AML-193 (cell line): ENCODE measurements at regions not wholly inside any gene's neighbourhood (a gene's known extent, or its start where the extent isn't known, plus 50 kb on each side); places are given as distances from the start of the nearest gene placed in this dataset.

ENCODE experiments used
- DNase-seq, 2 experiments: peaks; one replicate each; lab custom pipeline; 2025; lab: John Stamatoyannopoulos, UW

GRCh38 chr1:79110749-79111148, 104.2 kb upstream of the ADGRL4 start:
- no peak for DNase-seq

GRCh38 chr1:79109445-79109844, 102.9 kb upstream of the ADGRL4 start:
- DNase-seq = no peak

GRCh38 chr1:79105500-79105899, 99.0 kb upstream of the ADGRL4 start:
- no peak for DNase-seq

- DNase-seq = no peak
Measured at GRCh38 chr1:79104617-79105016, 98.1 kb upstream of the ADGRL4 start.

- DNase-seq = no peak
Measured at GRCh38 chr1:79100385-79100784, 93.9 kb upstream of the ADGRL4 start.

- no peak for DNase-seq
Measured at GRCh38 chr1:79090985-79091384, 84.5 kb upstream of the ADGRL4 start.

GRCh38 chr1:79089946-79090345, 83.4 kb upstream of the ADGRL4 start:
- DNase-seq = no peak

- DNase-seq = no peak
Measured at GRCh38 chr1:79082233-79082632, 75.7 kb upstream of the ADGRL4 start.

- DNase-seq = no peak
Measured at GRCh38 chr1:79079770-79080169, 73.2 kb upstream of the ADGRL4 start.

- no peak for DNase-seq
Measured at GRCh38 chr1:79074975-79075374, 68.4 kb upstream of the ADGRL4 start.

GRCh38 chr1:79069828-79070227, 63.3 kb upstream of the ADGRL4 start:
- DNase-seq = no peak

GRCh38 chr1:79059341-79059740, 52.8 kb upstream of the ADGRL4 start:
- no peak for DNase-seq
